Caco-2 (cell line): ENCODE measurements at regions not wholly inside any gene's neighbourhood (a gene's known extent, or its start where the extent isn't known, plus 50 kb on each side); places are given as distances from the start of the nearest gene placed in this dataset.

Source experiments
- BruUV-seq: library from RNA; stranded (reverse); fragments of 400-500 nt; replicated peaks from 2 replicates; lab custom pipeline; 2021; lab: Mats Ljungman, UMichigan
- CTCF ChIA-PET: fragments of 300-600 bp; sonication (Branson Sonifier 250); formaldehyde crosslinking; loops from one replicate; lab custom pipeline; 2022; ENCODE audit warnings: antibody characterized with exemption; lab: Charles Lee
- POLR2A ChIA-PET: fragments of 300-600 bp; sonication (Branson Sonifier 250); formaldehyde crosslinking; loops from one replicate; lab custom pipeline; 2022; ENCODE audit warnings: antibody characterized with exemption; lab: Charles Lee
- DNase-seq, 2 experiments: peaks; one replicate each; pipeline versions ENCODE4 v3.0.0 to v3.0.0-alpha.2; 2020 to 2022
- H3K27me3 ChIP-seq: replicated peaks from 2 replicates; pipeline ENCODE4 v1.6.0; 2011; ENCODE audit warnings: low read length; ENCODE audit not compliant: control insufficient read depth, insufficient read depth
- H3K36me3 ChIP-seq: 2 replicates; pipeline ENCODE4 v1.5.1; 2011; ENCODE audit warnings: low read length; ENCODE audit not compliant: control insufficient read depth, insufficient read depth
- H3K4me1 ChIP-seq: fragments of 250-450 bp; sonication (Bioruptor Pico); 2 replicates; pipeline ENCODE4 v1.5.1; 2020; ENCODE audit warnings: mild to moderate bottlenecking
- H3K4me3 ChIP-seq: 2 replicates; pipeline ENCODE4 v1.5.1; 2011; ENCODE audit warnings: low read depth, mild to moderate bottlenecking, control low read depth, low read length
- H3K9me3 ChIP-seq: fragments of 250-450 bp; sonication (Bioruptor Pico); 2 replicates; pipeline ENCODE4 v1.5.1; 2020; ENCODE audit warnings: mild to moderate bottlenecking, moderate library complexity
- H3K27ac Mint-ChIP-seq: one replicate; pipeline ENCODE4 v1.8.0; 2022; ENCODE audit warnings: mixed read lengths; ENCODE audit not compliant: unreplicated experiment
- H3K27me3 Mint-ChIP-seq: one replicate; pipeline ENCODE4 v1.8.0; 2022; ENCODE audit warnings: mixed read lengths; ENCODE audit not compliant: insufficient read depth, unreplicated experiment
- H3K36me3 Mint-ChIP-seq: one replicate; pipeline ENCODE4 v1.8.0; 2022; ENCODE audit warnings: mild to moderate bottlenecking, mixed read lengths; ENCODE audit not compliant: insufficient read depth, unreplicated experiment
- H3K4me1 Mint-ChIP-seq: one replicate; pipeline ENCODE4 v1.8.0; 2022; ENCODE audit warnings: low read depth, mixed read lengths; ENCODE audit not compliant: unreplicated experiment
- H3K4me3 Mint-ChIP-seq: one replicate; pipeline ENCODE4 v1.8.0; 2022; ENCODE audit warnings: mild to moderate bottlenecking, moderate library complexity, mixed read lengths; ENCODE audit not compliant: unreplicated experiment
- H3K9me3 Mint-ChIP-seq: one replicate; pipeline ENCODE4 v1.8.0; 2022; ENCODE audit warnings: mixed read lengths; ENCODE audit not compliant: unreplicated experiment
- CTCF ChIP-seq, 2 experiments: fragments of 200-600 bp in 1 of 2; IDR thresholded peaks; 1 replicate in 1 of 2; 2 replicates in 1 of 2; pipeline versions ENCODE4 v1.5.1 to v1.8.0; 2011 to 2022; ENCODE audit warnings: antibody characterized with exemption in 1 of 2, control low read depth in 1 of 2, inconsistent platforms in 1 of 2, low read depth in 1 of 2, low read length in 1 of 2, mild to moderate bottlenecking in 1 of 2, moderate library complexity in 1 of 2; ENCODE audit not compliant: insufficient read depth in 1 of 2, severe bottlenecking in 1 of 2, unreplicated experiment in 1 of 2
- intact Hi-C: fragments of 100-400 bp; cut with micrococcal nuclease; formaldehyde crosslinking; loops from one replicate; pipeline ENCODE4 v1.10.0; 2022; ENCODE audit not compliant: unreplicated experiment

GRCh38 chr16:51596247-51596646 is 445.2 kb upstream of the SALL1 start:
- H3K36me3 Mint-ChIP-seq: no peaks in the 10 kb centered on the region
- H3K27me3 ChIP-seq: no peaks in the 10 kb centered on the region
- H3K9me3 Mint-ChIP-seq: peaks cover 10% of the 10 kb centered on the region
- POLR2A ChIA-PET: no interaction called here
- H3K9me3 ChIP-seq: peaks cover 3% of the 10 kb centered on the region; the same call in 1 of the 2 replicates
- no TSS peak for BruUV-seq
- CTCF ChIA-PET: no interaction called here
- H3K4me3 ChIP-seq: no peak overlapping the region
- no peak overlapping the region for H3K27ac Mint-ChIP-seq
- no peaks in the 10 kb centered on the region for H3K4me1 Mint-ChIP-seq
- intact Hi-C loops: no loop called here
- no peaks in the 10 kb centered on the region for H3K36me3 ChIP-seq
- H3K4me3 Mint-ChIP-seq: no peak overlapping the region
- TF ChIP-seq CTCF (IDR thresholded peaks at IDR 0.05; ENCODE audit: insufficient read depth in 1 of 2, low read depth in 1 of 2, low read length in 1 of 2, severe bottlenecking in 1 of 2, unreplicated experiment in 1 of 2): no peak
- H3K27me3 Mint-ChIP-seq: no peaks in the 10 kb centered on the region
- no peak for DNase-seq
- no peaks in the 10 kb centered on the region for H3K4me1 ChIP-seq

GRCh38 chr16:51592535-51593300 is 441.6 kb upstream of the SALL1 start:
- intact Hi-C loops: no loop called here
- Histone ChIP-seq H3K4me3 (no peak overlapping the region), H3K9me3 (peaks cover 1% of the 10 kb centered on the region; the same call in 1 of the 2 replicates), H3K36me3 (no peaks in the 10 kb centered on the region), H3K4me1 (no peaks in the 10 kb centered on the region), H3K27me3 (no peaks in the 10 kb centered on the region)
- POLR2A ChIA-PET: no interaction called here
- Mint-ChIP-seq H3K9me3 (no peaks in the 10 kb centered on the region), H3K27ac (no peak overlapping the region), H3K4me3 (no peak overlapping the region), H3K36me3 (no peaks in the 10 kb centered on the region), H3K4me1 (no peaks in the 10 kb centered on the region), H3K27me3 (no peaks in the 10 kb centered on the region)
- no TSS peak for BruUV-seq
- DNase-seq: no peak
- CTCF ChIA-PET: no interaction called here
- no peak for TF ChIP-seq CTCF (IDR thresholded peaks at IDR 0.05; ENCODE audit: insufficient read depth in 1 of 2, low read depth in 1 of 2, low read length in 1 of 2, severe bottlenecking in 1 of 2, unreplicated experiment in 1 of 2)

- H3K4me1 ChIP-seq: no peaks in the 10 kb centered on the region
- BruUV-seq: no TSS peak
- H3K27me3 ChIP-seq: no peaks in the 10 kb centered on the region
- POLR2A ChIA-PET: interaction anchor here (0.7 kb wide), 1 partner anchor 23 kb away, joined by 3 read pairs; no protein-coding TSS in a partner anchor
- intact Hi-C loops: no loop called here
- H3K36me3 Mint-ChIP-seq: no peaks in the 10 kb centered on the region
- H3K9me3 Mint-ChIP-seq: no peaks in the 10 kb centered on the region
- H3K4me3 ChIP-seq: no peak overlapping the region
- H3K27me3 Mint-ChIP-seq: no peaks in the 10 kb centered on the region
- H3K36me3 ChIP-seq: no peaks in the 10 kb centered on the region
- H3K27ac Mint-ChIP-seq: no peak overlapping the region
- TF ChIP-seq CTCF (IDR thresholded peaks at IDR 0.05; ENCODE audit: insufficient read depth in 1 of 2, low read depth in 1 of 2, low read length in 1 of 2, severe bottlenecking in 1 of 2, unreplicated experiment in 1 of 2): no peak
- no peaks in the 10 kb centered on the region for H3K9me3 ChIP-seq
- CTCF ChIA-PET: no interaction called here
- H3K4me3 Mint-ChIP-seq: no peak overlapping the region
- DNase-seq: no peak
- no peaks in the 10 kb centered on the region for H3K4me1 Mint-ChIP-seq
These were observed 441.0 kb upstream of the SALL1 start for GRCh38 chr16:51592001-51592501.
